ENCODE measurements at regions not wholly inside any gene's neighbourhood (a gene's known extent, or its start where the extent isn't known, plus 50 kb on each side); places are given as distances from the start of the nearest gene placed in this dataset.

DNA sequence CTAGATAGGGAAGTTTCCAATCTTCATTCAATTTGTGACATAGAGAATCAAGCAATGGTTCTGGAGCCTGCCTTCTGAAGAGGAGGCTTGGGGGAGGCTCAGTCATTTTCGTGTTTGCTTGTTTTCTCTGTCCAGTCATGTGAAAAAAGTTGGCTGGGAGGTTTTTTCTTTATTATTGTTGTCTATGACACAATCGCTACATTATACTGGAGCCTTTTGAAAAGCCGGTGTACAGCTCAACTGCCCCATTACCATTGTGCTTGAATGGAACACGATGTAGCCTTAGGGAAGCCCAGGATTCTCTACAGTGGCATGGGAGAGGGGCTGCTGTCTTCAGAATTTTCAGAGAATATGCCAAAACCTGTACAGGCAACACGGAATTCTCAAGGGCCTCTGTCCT, 57.9 kb upstream of the NCAM1 start:
- intact Hi-C loops (cut with DNase I), result no loop called here
- Histone ChIP-seq H3K9me3 (no peaks in the 10 kb centered on the region), H3K4me3 (no peak overlapping the region), H3K27me3 (ENCODE audit: low read depth) (no peaks in the 10 kb centered on the region), H3K27ac (no peak overlapping the region), H3K36me3 (no peaks in the 10 kb centered on the region), H3K4me1 (no peaks in the 10 kb centered on the region)
- DNase-seq (no peak), ATAC-seq (no peak)
- TF ChIP-seq, protein P1, sequence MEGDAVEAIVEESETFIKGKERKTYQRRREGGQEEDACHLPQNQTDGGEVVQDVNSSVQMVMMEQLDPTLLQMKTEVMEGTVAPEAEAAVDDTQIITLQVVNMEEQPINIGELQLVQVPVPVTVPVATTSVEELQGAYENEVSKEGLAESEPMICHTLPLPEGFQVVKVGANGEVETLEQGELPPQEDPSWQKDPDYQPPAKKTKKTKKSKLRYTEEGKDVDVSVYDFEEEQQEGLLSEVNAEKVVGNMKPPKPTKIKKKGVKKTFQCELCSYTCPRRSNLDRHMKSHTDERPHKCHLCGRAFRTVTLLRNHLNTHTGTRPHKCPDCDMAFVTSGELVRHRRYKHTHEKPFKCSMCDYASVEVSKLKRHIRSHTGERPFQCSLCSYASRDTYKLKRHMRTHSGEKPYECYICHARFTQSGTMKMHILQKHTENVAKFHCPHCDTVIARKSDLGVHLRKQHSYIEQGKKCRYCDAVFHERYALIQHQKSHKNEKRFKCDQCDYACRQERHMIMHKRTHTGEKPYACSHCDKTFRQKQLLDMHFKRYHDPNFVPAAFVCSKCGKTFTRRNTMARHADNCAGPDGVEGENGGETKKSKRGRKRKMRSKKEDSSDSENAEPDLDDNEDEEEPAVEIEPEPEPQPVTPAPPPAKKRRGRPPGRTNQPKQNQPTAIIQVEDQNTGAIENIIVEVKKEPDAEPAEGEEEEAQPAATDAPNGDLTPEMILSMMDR (IDR thresholded peaks at IDR 0.05), result no peak

DNA sequence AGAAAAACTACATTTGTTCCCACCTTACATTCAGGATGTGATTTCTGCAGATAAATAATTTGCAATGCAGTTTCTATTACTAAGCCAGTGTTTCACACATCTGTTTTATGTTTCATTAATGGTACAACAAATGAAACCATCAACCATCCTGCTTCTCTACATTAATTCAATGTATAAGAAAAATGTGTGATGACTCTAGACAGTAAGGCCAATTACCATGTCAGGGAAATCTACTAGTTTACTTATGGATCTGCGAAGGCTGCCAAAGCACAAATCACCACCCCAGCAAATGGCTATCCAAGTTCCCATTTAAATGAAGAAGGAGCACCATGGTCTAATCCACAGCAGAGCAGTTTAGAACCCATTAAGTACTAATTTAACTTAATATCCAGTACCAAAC, 50.1 kb upstream of the NCAM1 start:
- TF ChIP-seq, protein P1 (IDR thresholded peaks at IDR 0.05), result no peak
- no peak overlapping the region for H3K4me3 ChIP-seq
- H3K4me1 ChIP-seq, result no peaks in the 10 kb centered on the region
- H3K27ac ChIP-seq, result no peak overlapping the region
- H3K9me3 ChIP-seq, result no peaks in the 10 kb centered on the region
- intact Hi-C loops (cut with DNase I), result no loop called here
- ATAC-seq (no peak), DNase-seq (no peak)
- H3K36me3 ChIP-seq, result no peaks in the 10 kb centered on the region
- H3K27me3 ChIP-seq (ENCODE audit: low read depth), result no peaks in the 10 kb centered on the region

Measured in lower lobe of right lung (tissue), 2 donors.